HG02678 (cell line): ENCODE measurements at regions not wholly inside any gene's neighbourhood (a gene's known extent, or its start where the extent isn't known, plus 50 kb on each side); places are given as distances from the start of the nearest gene placed in this dataset.

Experiments used
- ATAC-seq: cut with Tn5 transposase; IDR thresholded peaks from one replicate; pipeline ENCODE4 v1.9.1; 2021; ENCODE audit warnings: mild to moderate bottlenecking, moderate library complexity; ENCODE audit not compliant: unreplicated experiment

DNA sequence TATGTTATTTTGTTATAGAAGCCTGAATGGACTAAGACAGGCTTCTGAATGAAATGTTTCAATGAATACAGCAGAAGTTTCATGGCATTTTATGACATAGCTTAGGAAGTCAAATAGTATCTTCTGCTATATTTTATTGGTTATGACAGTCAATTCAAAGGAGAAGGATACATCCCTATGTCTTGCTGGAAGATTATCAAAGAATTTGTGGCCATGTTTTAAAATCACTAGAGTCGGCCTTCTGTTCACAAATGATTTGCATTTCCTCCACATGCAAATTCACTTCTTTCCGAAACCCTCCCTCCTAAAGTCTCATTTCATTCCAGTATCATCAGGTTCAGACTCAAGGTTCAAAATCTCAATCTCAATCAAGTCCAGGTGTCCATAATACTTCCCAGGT, 679.2 kb upstream of the ADAMTS5 start:
- no peak for ATAC-seq

DNA sequence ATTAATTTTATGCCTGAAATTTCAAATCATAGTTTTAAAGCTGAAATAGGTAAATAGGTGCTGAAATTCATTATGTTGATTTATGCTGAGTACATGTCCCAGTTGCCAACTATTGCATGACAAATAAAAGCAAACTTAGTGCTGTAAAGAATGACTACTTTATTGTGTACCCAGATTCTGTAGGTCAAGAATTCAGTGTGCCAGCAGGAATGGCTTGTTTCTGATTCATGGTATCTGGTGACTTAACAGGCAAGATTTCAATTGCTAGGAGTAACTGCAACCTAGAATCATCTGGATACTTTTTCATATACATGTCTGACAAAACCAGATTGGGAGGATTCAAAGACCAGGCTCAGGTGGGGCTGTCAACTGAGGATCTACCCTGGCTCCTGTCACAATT, 678.4 kb upstream of the ADAMTS5 start:
- ATAC-seq = no peak

DNA sequence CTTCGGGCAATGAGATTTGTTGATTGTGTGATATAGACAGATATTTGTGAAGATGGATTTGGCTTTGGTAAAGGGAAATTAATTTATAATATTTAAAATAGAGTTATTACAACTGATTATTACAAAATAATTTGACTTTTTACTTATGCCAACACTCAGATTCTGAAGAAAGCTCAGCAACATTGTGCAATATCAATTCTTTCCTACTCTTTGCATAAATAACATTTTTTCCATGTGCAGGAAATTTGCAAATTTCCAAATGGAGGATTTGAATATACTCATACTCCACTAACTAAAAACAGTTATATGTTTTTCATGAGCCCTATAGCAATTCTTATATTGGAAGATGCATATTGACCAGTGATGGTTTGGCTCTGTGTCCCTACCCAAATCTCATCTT, 676.4 kb upstream of the ADAMTS5 start:
- no peak for ATAC-seq

DNA sequence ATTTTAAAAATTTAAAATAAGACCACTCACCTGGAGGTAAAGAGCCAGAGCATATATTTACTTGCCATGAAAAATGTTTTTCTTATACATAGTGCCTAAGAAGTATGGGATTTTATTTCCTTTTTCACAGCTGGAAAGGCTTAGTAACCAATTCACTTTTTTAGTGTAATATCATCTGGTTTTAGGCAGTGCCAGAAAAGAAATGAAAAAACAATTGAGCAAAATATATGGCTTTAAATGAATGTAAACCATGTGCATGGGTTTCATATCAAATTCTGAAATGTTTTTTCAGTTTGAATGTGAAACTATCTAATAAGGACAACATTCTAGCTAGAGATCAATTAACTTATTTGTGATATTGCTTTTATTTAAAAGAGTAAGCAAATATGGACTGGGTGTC, 672.4 kb upstream of the ADAMTS5 start:
- no peak for ATAC-seq

DNA sequence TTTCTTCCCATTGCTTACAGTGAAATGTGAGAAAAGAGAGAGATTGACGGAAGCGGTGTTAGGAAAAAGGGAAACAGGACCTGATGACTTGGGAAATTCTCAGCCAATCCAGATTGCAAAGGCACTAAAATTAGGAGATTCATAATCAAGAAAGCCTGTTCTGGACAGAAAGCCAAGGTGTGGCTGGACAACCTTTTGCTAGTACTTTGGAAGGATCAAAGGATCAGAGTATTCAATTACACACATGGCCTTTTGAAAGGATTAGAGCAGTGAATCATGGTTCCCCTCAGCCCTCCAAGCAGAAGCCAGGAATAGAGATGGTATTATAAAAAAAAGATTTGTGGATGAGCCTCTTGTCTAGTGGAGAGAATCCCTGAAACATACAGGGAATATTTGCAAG, 669.8 kb upstream of the ADAMTS5 start:
- no peak for ATAC-seq

DNA sequence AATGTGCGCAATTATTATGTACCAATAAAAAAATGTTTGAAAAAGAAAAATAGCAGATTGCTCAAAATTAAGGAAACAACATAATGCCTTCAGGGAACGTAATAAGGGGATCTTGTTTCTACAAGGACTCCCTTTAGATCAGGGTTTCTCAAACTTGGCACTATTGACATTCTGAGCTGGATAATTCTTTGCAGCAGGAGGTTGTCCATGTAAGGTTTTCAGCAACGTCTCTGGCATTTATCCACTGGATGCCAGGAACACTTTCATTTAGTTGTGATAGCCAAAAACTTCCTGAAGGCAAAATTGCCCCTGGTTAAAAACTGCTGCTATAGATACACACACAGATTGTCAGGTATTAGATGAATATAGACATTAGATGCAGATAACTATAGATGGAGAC, 666.7 kb upstream of the ADAMTS5 start:
- no peak for ATAC-seq

DNA sequence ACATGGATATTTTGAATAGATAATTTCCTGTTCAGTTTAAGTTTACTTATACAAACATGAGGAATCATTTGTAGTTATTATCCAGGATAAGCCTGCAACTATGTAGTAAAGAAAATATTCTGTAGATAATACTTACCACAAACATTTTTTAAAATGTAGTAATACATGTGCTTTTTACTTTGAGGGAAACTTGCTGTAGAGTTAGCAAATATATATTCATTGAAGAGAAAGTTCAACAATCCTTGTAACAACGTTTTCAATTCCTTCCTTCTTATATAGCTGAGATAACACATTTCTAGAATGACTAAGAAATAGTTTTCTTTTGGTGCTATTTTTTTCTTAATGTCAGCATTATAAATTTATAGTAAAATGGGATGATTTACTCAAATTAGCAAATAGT, 664.6 kb upstream of the ADAMTS5 start:
- no peak for ATAC-seq

DNA sequence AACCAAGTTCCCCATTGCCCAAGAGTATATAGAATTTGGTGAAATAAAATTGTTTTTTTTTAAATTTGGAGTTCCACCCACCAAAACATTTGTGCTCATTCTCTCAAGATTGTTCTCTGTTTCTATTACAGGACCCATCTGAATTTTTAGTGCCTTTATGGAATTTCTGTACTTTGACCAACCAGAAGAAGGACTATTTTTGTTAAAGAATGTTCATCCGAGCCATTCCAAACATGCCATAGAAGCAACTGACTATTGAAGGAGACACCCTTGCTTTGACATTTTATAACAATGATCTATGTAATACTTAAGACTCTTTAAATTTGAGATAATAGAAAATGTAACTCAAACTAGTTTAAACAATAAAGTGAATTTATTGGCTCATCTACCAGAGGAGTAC, 655.7 kb upstream of the ADAMTS5 start:
- ATAC-seq = no peak

DNA sequence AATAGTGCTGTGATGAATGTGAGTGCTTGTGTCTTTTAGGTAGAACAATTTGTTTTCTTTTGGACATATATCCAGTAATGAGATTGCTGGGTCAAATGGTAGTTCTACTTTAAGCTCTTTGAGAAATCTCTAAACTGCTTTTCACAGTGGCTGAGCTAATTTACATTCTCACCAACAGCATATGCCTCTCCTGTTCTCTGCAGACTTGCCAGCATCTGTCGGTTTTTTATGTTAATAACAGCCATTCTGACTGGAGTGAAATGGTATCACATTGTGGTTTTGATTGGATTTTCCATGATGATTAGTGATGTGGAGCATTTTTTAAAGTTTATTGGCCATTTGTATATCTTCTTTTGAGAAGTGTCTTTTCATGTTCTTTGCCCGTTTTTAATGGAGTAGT, 647.3 kb upstream of the ADAMTS5 start:
- ATAC-seq = no peak

DNA sequence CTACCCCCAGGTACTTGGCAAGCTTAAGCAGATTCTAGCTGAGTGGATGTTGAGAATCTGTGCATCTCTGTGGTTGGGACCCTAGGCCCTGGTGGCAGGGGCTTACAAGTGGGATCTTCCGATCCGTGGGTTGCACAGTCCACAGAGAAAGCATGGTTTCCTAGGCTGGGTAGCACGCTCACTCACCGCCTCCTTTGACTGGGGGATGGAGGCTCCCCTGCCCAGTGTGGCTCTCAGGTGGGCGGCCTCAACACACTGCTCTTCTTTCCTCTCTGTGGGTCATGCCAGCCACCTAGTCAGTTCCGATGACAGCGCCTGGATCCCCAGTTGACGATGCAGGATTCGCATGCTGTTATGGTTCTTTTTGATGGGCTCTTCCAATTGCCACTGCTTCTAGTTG, 639.5 kb upstream of the ADAMTS5 start:
- no peak for ATAC-seq

DNA sequence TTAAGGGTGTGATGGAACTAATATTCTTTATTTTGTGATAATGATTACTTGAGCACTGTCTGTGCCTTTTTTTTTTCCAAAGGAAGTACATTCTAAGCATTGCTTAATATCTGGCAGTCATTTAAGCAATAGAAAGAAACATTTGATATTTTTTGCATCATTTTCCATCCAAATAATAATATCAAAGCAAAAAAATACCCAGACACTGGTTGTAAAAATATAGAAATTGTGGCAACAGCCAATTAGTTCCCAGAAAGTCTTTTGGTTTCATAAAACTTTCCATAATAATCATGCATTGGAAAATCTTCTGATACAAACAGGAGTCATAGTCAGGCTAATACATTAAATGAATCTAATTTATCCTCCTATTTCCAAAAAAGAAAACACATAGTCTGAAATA, 629.3 kb upstream of the ADAMTS5 start:
- ATAC-seq = no peak

DNA sequence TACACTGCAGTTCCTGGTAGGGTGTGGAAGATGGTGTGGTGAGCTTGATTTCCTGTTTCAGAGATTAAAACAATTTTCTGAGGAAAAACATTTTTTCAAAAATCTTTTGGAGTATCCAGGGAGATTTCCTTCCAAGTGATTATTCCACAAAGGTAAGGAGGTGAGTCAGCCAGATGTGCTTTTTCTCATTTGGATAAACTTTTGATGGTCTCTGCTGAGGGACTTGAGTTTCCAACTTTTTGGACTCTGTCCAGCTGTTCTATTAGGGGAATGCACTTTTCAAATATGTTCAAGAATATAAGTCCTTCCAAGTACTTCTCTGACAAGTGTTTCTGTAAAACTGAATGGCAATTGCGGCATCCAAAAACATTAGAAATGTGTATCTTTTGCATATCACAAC, 628.8 kb upstream of the ADAMTS5 start:
- ATAC-seq = no peak

DNA sequence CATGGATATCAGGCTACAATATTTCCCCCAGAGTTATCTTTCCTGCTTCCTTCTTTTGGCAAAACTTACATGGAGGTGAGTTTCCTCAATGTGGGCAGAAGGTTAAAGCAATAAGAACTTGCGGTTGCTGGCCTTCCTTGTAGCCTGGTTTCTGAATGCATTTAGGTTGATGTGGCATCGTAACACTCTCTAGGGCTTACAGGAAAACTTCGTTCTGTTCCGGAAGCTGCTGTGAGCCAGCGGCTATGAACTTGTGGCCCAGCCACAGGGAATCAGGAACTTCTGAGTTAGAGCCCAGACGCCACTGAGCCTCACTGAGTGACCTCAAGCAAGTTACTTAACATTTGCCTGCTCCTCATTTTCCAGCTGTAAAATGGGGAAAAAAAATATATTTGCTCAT, 623.4 kb upstream of the ADAMTS5 start:
- no peak for ATAC-seq

DNA sequence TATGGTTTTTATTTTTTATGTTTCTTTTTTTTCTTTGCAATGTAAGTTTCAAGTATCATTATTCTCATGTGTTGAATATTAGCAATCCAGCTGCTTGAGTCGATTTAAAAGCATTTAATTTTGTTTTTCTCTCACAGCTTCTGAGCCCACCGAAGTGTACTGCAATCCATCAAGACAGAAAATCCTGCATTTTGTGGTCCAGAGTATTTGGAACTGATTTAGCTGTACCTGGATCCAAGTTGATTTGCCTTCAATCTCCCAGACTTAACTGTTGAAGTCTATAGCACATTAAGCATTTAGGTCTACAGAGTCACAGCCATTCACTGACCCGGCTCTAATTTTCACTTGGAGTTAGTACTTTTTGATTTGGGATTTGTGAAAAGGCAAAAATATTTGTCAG, 622.9 kb upstream of the ADAMTS5 start:
- no peak for ATAC-seq

DNA sequence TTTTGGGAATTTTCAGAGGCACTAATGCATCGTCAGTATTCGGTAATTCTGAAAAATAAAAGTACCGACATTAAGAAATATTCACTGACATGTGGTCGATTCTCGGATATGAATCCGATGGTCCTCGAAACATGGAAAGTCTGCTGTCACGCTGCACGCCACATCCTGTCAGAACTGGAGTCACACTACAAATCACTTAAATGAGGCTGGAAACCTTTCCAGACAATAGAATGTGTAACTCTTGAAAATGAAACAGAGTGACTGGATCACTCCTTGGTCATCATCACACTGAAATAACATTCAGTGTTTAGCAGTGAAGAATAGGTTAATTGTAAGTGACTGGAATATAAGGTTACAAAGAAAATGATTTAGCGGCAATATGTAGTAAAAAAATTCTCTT, 620.1 kb upstream of the ADAMTS5 start:
- no peak for ATAC-seq

DNA sequence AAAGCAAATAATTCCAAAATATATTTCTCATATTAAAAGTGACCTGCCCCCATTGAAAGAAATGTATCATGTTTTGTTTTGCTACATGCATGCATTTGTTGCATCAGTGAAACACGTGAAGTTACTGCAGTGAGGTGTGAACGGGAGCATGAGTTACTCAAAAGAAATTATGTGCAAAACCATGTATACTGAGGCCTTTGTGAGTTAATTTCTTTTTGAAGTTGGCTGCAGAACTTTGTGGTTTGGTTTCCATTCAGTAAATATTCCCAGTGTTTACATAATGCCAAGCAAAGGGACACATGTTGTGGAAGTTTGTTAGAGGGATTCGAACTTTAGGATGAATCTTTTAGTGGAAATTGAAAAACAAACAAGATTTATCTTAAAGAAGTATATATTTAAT, 619.4 kb upstream of the ADAMTS5 start:
- ATAC-seq = no peak

DNA sequence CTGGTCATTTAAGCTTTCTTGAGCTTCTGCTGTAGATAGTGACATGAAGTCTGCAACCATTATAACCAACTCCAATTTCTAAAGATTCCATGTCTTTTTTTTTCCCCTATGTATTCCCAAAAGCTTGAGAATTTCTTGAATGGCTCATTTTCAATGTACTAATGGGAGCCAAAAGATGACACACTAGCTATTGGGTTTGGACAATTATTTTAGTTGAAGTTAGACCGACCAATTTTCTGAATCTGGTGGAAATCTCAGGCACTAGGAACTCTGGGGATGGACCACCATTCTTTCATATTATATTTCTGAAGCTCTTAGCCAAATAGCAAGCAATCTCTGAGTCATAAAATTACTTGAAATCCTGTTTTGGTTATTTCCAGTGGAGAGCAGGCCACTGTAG, 617.4 kb upstream of the ADAMTS5 start:
- no peak for ATAC-seq

DNA sequence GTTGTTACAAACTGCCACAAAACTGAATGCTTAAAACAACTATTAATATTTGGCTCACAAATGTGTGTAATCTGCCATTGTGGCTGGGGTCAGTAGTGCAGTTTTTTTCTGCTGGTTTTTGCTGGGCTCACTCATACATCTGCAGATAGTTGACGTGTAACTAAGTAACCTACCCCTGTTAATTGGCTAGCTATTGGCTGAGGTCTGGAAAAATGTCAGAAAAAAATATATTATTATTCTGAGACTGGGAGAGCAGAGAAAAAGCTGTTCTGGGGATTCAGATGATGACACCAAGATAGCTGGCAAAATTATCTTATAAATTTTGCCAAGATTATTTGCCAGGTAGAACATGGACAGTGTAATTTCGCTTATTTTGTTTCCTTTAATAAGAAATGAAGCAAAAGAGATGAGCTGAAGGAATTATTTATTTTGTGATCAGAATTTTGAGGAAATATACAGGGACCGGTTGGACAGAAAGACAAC, 616.1 kb upstream of the ADAMTS5 start:
- no peak for ATAC-seq

DNA sequence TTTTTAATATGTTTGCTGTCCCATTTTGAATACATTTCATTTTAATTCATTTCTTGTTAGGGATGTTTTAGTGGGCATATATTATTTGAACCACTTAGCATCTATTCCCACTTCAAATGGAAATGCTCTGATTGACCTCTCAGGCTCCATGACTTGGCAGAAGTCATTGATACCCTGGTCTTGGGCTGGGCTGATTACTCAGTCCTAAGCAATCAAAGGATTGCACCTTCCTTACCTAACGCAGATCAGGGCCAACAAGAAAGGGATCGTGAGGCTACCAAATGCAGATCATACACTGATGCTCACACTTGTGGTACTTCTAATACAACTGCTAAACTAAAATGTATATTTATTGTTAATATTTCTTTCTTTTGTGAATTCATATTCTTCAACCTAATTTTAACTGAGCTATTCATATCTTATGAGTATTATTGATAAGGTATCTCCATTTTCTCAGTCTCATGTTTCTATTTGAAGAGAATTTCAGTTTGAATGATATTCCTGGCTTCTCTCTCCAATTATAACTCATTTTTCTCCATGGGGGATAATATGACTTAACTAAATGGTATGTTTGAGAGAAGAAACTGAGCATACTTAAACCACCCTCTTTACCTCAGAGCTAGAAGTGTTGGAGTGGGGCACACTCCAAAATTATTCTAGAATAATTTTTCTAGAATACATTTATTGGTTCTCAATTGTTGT, 615.5 kb upstream of the ADAMTS5 start:
- ATAC-seq = no peak

DNA sequence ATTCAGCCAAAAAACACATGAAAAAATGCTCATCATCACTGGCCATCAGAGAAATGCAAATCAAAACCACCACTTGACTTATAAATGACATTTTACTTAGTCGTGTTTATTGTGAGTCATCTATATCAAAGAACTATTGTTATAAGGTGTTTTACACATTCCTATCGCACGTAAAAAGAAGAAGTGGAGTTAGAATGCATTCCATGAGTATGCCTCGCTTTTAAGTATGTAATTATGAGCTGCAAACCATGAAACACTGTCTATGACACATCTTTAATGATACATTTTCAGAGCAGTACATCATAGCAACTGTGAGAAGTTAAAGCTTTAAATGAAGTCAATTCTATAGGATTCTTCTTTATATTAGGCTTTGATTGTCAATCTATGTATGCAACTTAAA, 614.3 kb upstream of the ADAMTS5 start:
- ATAC-seq = no peak

DNA sequence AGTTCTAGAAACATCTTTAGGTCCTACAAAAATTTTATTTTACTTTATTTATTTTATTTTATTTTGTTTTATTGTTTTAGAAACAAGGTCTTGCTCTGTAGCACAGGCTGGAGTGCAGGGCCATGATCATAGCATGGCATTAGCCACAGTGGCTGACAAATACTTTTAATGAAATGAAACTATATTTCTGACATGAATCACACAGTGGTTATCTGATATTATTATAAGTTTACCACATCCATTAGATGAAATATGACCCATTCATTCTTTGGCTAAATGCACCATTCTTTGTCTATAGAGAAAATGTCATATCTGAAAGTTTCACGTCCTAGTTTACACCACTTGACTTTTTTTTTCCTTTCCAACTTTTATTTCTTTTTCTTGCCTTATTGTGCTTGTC, 613.4 kb upstream of the ADAMTS5 start:
- ATAC-seq = no peak

DNA sequence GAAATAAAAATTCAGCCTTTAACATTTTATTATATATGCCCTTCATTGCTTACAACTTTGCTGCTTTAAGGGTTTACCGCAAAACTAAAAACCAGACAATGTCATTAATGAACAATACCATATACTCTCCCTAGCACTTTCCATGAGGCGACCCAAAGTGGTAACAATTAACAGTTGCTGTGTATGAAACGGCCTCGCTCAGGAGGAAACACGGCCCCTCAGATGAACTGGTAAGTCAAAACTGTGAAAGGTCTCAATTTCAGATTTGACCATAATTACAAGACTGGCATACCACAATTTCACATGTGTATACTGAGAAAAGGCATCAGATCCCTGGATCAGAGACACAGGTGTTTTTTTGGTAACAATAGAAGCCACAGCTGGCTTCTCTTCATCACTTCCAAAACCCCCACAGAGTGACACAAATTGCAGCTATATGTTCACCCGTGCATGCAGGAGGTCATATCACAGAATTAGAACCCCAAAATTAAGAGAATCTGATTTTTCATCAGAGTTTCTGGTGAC, 611.9 kb upstream of the ADAMTS5 start:
- ATAC-seq = no peak

DNA sequence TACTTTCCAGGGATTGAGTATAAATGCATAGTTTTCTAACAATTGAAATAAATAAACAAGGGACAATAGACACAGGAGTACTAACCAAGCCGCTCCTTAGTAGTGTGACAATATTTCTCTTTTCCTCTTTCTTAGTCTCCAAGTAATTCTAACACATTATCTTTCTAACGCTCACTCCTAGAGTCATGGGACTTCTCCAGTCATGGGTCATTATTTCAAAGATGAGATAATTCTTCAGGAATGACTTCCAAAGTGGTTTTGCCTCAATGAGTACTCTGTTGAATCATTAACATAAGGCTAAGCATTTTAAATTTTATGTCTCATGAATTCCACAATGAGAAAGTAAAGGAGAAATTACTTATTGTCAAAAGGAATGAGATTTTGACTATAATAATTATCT, 605.8 kb upstream of the ADAMTS5 start:
- no peak for ATAC-seq
